GM06990 (cell line): ENCODE measurements at regions not wholly inside any gene's neighbourhood (a gene's known extent, or its start where the extent isn't known, plus 50 kb on each side); places are given as distances from the start of the nearest gene placed in this dataset.

Experiments
- DNase-seq: peaks from one replicate; pipeline ENCODE4 v3.0.0-alpha.2; 2011; ENCODE audit not compliant: insufficient read length; ENCODE audit errors: extremely low read depth
- H3K27me3 ChIP-seq: replicated peaks from 2 replicates; pipeline ENCODE4 v1.6.0; 2011; ENCODE audit warnings: low read length; ENCODE audit not compliant: control insufficient read depth, insufficient read depth
- H3K36me3 ChIP-seq: 2 replicates; pipeline ENCODE4 v1.5.1; 2011; ENCODE audit warnings: low read length; ENCODE audit not compliant: control insufficient read depth, insufficient read depth
- H3K4me3 ChIP-seq: replicated peaks from 2 replicates; pipeline ENCODE4 v1.5.1; 2011; ENCODE audit warnings: low read depth, mild to moderate bottlenecking, control low read depth, low read length
- TF ChIP-seq, protein P1 (sequence below): IDR thresholded peaks from 2 replicates; pipeline ENCODE4 v1.5.1; 2011; ENCODE audit warnings: low read length, control low read depth, mild to moderate bottlenecking, inconsistent platforms; ENCODE audit not compliant: insufficient read depth, poor library complexity, severe bottlenecking

DNA sequence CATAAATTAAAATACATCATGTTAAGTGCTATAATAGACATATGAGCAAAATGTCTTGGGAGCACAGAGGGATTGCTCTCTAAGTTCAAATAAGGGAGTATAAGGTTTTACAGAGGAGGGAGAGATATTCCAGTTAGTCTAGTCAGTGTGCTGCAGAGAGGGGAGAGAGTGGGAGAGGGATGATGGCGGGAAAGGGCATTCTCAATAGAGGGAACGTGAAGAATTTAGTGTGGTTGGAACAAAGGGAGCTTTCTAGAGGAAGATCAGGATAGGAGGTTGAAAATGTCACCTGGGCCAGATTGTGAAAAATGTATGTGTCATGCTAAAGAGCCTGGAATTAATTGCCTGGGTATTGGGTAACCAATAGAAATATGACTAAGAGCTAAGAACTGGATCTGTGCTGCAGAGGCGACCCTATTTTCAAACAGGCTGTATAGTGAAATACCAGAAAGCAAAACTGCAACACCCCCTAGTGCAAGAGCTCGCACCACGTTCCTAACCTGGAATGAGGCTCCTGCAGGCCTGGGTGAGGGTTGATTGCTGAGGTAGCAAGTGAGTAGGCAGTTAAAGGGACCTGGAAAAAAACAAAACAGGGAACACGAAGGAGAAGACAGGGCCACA is 791.8 kb upstream of the C9orf72 start:
- Histone ChIP-seq H3K27me3 (no peaks in the 10 kb centered on the region), H3K36me3 (no peaks in the 10 kb centered on the region), H3K4me3 (no peak overlapping the region)
- TF ChIP-seq, protein P1, sequence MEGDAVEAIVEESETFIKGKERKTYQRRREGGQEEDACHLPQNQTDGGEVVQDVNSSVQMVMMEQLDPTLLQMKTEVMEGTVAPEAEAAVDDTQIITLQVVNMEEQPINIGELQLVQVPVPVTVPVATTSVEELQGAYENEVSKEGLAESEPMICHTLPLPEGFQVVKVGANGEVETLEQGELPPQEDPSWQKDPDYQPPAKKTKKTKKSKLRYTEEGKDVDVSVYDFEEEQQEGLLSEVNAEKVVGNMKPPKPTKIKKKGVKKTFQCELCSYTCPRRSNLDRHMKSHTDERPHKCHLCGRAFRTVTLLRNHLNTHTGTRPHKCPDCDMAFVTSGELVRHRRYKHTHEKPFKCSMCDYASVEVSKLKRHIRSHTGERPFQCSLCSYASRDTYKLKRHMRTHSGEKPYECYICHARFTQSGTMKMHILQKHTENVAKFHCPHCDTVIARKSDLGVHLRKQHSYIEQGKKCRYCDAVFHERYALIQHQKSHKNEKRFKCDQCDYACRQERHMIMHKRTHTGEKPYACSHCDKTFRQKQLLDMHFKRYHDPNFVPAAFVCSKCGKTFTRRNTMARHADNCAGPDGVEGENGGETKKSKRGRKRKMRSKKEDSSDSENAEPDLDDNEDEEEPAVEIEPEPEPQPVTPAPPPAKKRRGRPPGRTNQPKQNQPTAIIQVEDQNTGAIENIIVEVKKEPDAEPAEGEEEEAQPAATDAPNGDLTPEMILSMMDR = no peak
- DNase-seq = no peak

DNA sequence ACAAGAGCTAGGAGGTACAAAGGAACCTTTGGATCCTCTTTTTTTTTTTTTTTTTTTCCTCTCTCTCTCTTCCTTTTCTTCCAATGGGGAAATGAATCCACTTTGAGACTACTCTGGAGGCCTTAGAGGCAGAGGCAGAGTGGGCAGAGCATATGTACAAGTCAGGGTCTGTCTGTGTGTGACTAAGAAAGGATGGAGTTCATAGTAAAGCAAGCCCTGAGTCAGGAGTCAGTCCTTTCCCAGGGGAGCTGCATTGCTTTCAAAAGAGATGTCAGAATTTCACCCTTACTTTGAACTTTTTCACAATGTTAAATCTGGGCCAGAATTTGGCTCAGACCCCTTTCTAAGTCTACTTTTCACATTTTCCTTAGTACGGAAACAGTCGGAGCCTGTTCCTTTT is 792.4 kb upstream of the C9orf72 start:
- Histone ChIP-seq H3K27me3 (no peaks in the 10 kb centered on the region), H3K4me3 (no peak overlapping the region), H3K36me3 (no peaks in the 10 kb centered on the region)
- no peak for DNase-seq
- TF ChIP-seq, protein P1 = no peak

DNA sequence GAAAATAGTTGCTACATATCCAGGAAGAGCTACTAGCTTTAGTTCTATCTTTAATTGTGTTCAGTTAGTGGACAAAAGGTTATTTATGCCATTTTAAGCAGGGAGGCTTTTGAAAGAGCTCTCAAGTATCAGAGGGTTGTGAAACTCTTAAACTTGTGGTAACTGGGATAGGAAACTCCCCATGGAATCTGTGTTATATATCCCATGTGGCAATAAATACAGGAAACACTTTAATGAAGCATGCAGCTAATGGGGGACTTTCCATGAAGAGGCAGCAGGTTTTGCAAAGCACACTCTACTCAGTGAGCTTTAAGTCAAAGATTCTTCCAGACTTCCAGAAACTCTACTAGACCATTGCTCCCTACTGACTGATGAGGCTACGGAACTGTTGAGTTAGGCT is 805.0 kb upstream of the C9orf72 start:
- TF ChIP-seq, protein P1 = no peak
- H3K36me3 ChIP-seq = no peaks in the 10 kb centered on the region
- H3K4me3 ChIP-seq = no peak overlapping the region
- no peaks in the 10 kb centered on the region for H3K27me3 ChIP-seq
- no peak for DNase-seq

DNA sequence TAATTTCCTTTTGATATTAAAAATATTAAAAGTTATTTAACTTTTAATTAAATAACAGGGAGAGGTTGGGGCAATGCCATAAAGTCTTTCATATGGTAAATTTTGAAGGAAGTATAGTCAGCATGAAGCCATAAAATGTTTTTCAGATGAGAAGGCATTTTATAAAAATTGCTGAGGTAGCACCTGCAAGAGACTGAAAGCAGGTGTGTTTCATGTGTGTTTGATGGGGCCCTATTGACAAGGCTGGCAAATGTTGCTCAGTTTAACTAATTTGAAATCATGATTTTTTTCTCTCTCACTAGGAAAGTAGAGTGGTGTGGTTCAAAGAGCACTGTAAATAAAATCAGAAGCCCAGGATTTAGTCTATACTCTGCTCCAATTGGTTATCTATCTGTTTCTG is 805.8 kb upstream of the C9orf72 start:
- H3K27me3 ChIP-seq = no peaks in the 10 kb centered on the region
- no peak overlapping the region for H3K4me3 ChIP-seq
- TF ChIP-seq, protein P1 = no peak
- no peaks in the 10 kb centered on the region for H3K36me3 ChIP-seq
- no peak for DNase-seq

DNA sequence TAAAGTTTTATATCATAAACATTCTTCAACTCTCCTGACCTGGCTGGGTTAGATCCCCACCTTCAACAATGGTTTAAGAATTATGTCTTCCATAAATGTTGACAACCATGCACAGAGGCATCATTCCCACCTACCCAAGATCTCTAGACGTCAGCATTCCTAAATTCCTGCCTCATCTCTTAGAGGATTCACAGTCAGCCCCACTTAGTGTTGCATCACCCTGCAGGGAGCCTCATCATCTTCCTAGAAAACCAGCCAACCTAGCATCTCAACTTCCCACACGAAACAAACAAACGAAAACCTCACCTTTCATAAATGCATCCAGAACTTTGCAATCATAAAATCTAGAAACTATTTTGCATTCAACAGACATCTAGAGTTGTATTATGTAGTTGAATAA is 816.1 kb upstream of the C9orf72 start:
- no peak for DNase-seq
- Histone ChIP-seq H3K36me3 (no peaks in the 10 kb centered on the region), H3K27me3 (no peaks in the 10 kb centered on the region), H3K4me3 (no peak overlapping the region)
- TF ChIP-seq, protein P1 = no peak

DNA sequence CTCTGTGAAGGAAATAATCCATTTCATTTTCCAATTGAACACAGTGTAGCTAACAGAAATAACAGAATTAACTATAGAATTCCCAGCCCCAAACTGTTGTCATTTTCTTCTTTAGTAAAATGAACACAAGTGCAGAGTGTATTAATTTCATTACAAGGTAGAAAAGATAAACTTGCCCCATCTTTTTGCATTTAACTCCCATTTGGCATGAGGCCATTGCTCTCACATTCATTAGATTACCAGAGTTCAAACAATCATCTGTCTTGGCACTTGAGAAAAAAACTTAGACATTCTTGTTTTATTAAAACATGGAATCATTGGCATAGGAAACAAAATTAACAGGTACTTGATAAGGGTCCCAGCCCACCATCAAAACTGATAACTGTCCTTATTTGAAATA is 821.5 kb upstream of the C9orf72 start:
- TF ChIP-seq, protein P1 = no peak
- Histone ChIP-seq H3K36me3 (no peaks in the 10 kb centered on the region), H3K4me3 (no peak overlapping the region), H3K27me3 (no peaks in the 10 kb centered on the region)
- no peak for DNase-seq
